H9 (cell line): ENCODE measurements at regions not wholly inside any gene's neighbourhood (a gene's known extent, or its start where the extent isn't known, plus 50 kb on each side); places are given as distances from the start of the nearest gene placed in this dataset.

Experiments
- DNase-seq: peaks from one replicate; pipeline ENCODE4 v3.0.0-alpha.2; 2017
- H2AFZ ChIP-seq: one replicate; pipeline ENCODE4 v1.6.1; 2013; ENCODE audit warnings: mild to moderate bottlenecking, low read length, control low read depth, moderate library complexity
- H2AK5ac ChIP-seq: 2 replicates; pipeline ENCODE4 v1.6.1; 2013; ENCODE audit warnings: low read length, control low read depth, mixed read lengths; ENCODE audit not compliant: insufficient read length
- H2BK120ac ChIP-seq: one replicate; pipeline ENCODE4 v1.6.1; 2013; ENCODE audit warnings: low read depth, mild to moderate bottlenecking, low read length, control low read depth, inconsistent platforms; ENCODE audit not compliant: poor library complexity, severe bottlenecking
- H2BK12ac ChIP-seq: 2 replicates; pipeline ENCODE4 v1.6.1; 2013; ENCODE audit warnings: low read length, control low read depth, mixed read lengths, low read depth; ENCODE audit not compliant: insufficient read length
- H2BK15ac ChIP-seq: 2 replicates; pipeline ENCODE4 v1.6.1; 2013; ENCODE audit warnings: low read depth, low read length, control low read depth
- H2BK20ac ChIP-seq: one replicate; pipeline ENCODE4 v1.6.1; 2013; ENCODE audit warnings: low read depth, mild to moderate bottlenecking, low read length, control low read depth, inconsistent platforms; ENCODE audit not compliant: poor library complexity, severe bottlenecking
- H2BK5ac ChIP-seq: 2 replicates; pipeline ENCODE4 v1.6.1; 2013; ENCODE audit warnings: low read length, control low read depth, mixed read lengths; ENCODE audit not compliant: insufficient read length
- H3K14ac ChIP-seq: 2 replicates; pipeline ENCODE4 v1.6.1; 2013; ENCODE audit warnings: low read length, control low read depth; ENCODE audit not compliant: insufficient read depth
- H3K18ac ChIP-seq: 2 replicates; pipeline ENCODE4 v1.6.1; 2013; ENCODE audit warnings: low read depth, mild to moderate bottlenecking, mixed read lengths, low read length, control low read depth; ENCODE audit not compliant: insufficient read length
- H3K23ac ChIP-seq: 2 replicates; pipeline ENCODE4 v1.6.1; 2013; ENCODE audit warnings: low read length, control low read depth, mixed read lengths, low read depth; ENCODE audit not compliant: insufficient read length
- H3K23me2 ChIP-seq: 2 replicates; pipeline ENCODE4 v1.6.1; 2013; ENCODE audit warnings: low read depth, mild to moderate bottlenecking, mixed read lengths, low read length, control low read depth; ENCODE audit not compliant: insufficient read length, poor library complexity, severe bottlenecking
- H3K27ac ChIP-seq: 2 replicates; pipeline ENCODE4 v1.5.1; 2013; ENCODE audit warnings: low read length, control low read depth, mixed read lengths, low read depth; ENCODE audit not compliant: insufficient read length
- H3K27me3 ChIP-seq: 2 replicates; pipeline ENCODE4 v1.6.1; 2013; ENCODE audit warnings: low read length, control low read depth, inconsistent platforms; ENCODE audit not compliant: insufficient read depth
- H3K4ac ChIP-seq: 2 replicates; pipeline ENCODE4 v1.6.1; 2013; ENCODE audit warnings: low read depth, mild to moderate bottlenecking, control low read depth, inconsistent platforms, low read length, moderate library complexity
- H3K4me1 ChIP-seq: 2 replicates; pipeline ENCODE4 v1.6.1; 2013; ENCODE audit warnings: low read length, control low read depth, inconsistent platforms; ENCODE audit not compliant: insufficient read depth
- H3K4me2 ChIP-seq: 2 replicates; pipeline ENCODE4 v1.6.1; 2013; ENCODE audit warnings: low read length, control low read depth, mixed read lengths; ENCODE audit not compliant: insufficient read length, insufficient read depth
- H3K56ac ChIP-seq: 2 replicates; pipeline ENCODE4 v1.6.1; 2013; ENCODE audit warnings: low read depth, mild to moderate bottlenecking, mixed read lengths, low read length, control low read depth; ENCODE audit not compliant: insufficient read length
- H3K79me1 ChIP-seq: 2 replicates; pipeline ENCODE4 v1.6.1; 2013; ENCODE audit warnings: low read depth, mild to moderate bottlenecking, moderate library complexity, low read length, control low read depth, inconsistent platforms; ENCODE audit not compliant: insufficient read depth, poor library complexity, severe bottlenecking
- H3K79me2 ChIP-seq: 2 replicates; pipeline ENCODE4 v1.6.1; 2013; ENCODE audit warnings: low read length, control low read depth, inconsistent platforms; ENCODE audit not compliant: insufficient read depth
- H3K9ac ChIP-seq: 2 replicates; pipeline ENCODE4 v1.6.1; 2013; ENCODE audit warnings: low read length, control low read depth, mixed read lengths; ENCODE audit not compliant: insufficient read length; ENCODE audit errors: extremely low read depth
- H3K9me3 ChIP-seq: one replicate; pipeline ENCODE4 v1.6.1; 2013; ENCODE audit warnings: low read depth, low read length, inconsistent platforms; ENCODE audit not compliant: control insufficient read depth
- H3T11ph ChIP-seq: one replicate; pipeline ENCODE4 v1.6.1; 2013; ENCODE audit warnings: mild to moderate bottlenecking, low read length, control low read depth, inconsistent platforms
- H4K20me1 ChIP-seq: one replicate; pipeline ENCODE4 v1.6.1; 2013; ENCODE audit not compliant: control insufficient read depth, insufficient read length, insufficient read depth
- H4K5ac ChIP-seq: 2 replicates; pipeline ENCODE4 v1.6.1; 2013; ENCODE audit warnings: low read depth, mild to moderate bottlenecking, mixed read lengths, low read length, control low read depth; ENCODE audit not compliant: insufficient read length
- H4K8ac ChIP-seq: replicated peaks from 2 replicates; pipeline ENCODE4 v1.6.1; 2013; ENCODE audit warnings: low read length, control low read depth, mixed read lengths, low read depth; ENCODE audit not compliant: insufficient read length
- H4K91ac ChIP-seq: 2 replicates; pipeline ENCODE4 v1.6.1; 2013; ENCODE audit warnings: low read depth, mild to moderate bottlenecking, moderate library complexity, mixed read lengths, low read length, control low read depth; ENCODE audit not compliant: insufficient read length
- H3K27ac Mint-ChIP-seq, 3 experiments: 2 replicates in 2 of 3; 3 replicates in 1 of 3; pipeline ENCODE4 v1.8.0; 2020 to 2021; ENCODE audit warnings: mixed read lengths in 3 of 3, mild to moderate bottlenecking in 1 of 3, moderate library complexity in 1 of 3
- H3K27me3 Mint-ChIP-seq: 2 replicates; pipeline ENCODE4 v1.8.0; 2021; ENCODE audit warnings: low read depth, mild to moderate bottlenecking, moderate library complexity, mixed read lengths
- H3K36me3 Mint-ChIP-seq, 3 experiments: 2 replicates in 2 of 3; 3 replicates in 1 of 3; pipeline ENCODE4 v1.8.0; 2020 to 2021; ENCODE audit warnings: low read depth in 3 of 3, mixed read lengths in 3 of 3; ENCODE audit not compliant: insufficient read depth in 1 of 3
- H3K4me1 Mint-ChIP-seq, 2 experiments: 2 replicates each; pipeline ENCODE4 v1.8.0; 2020; ENCODE audit warnings: mixed read lengths in 2 of 2
- H3K4me3 Mint-ChIP-seq, 2 experiments: 2 replicates in 1 of 2; 3 replicates in 1 of 2; pipeline ENCODE4 v1.8.0; 2020 to 2021; ENCODE audit warnings: mild to moderate bottlenecking in 2 of 2, mixed read lengths in 2 of 2, moderate library complexity in 1 of 2
- H3K9me3 Mint-ChIP-seq, 2 experiments: 2 replicates in 1 of 2; 3 replicates in 1 of 2; pipeline ENCODE4 v1.8.0; 2020; ENCODE audit warnings: mild to moderate bottlenecking in 2 of 2, mixed read lengths in 2 of 2, moderate library complexity in 1 of 2
- CTCF ChIP-seq: fragments of 200-600 bp; sonication (generic); conservative IDR thresholded peaks from 3 replicates; pipeline ENCODE4 v1.8.0; 2021; ENCODE audit warnings: antibody characterized with exemption, mild to moderate bottlenecking
- WGBS: extraction: QIAGEN DNeasy Blood & Tissue Kit; methylation state at CpG from one replicate; pipeline ENCODE4 v1.1.7; 2013; ENCODE audit warnings: missing lambda C conversion rate, low lambda C conversion rate, mixed read lengths; ENCODE audit not compliant: insufficient read length; ENCODE audit errors: extremely low coverage; 5-methylcytosine and 5-hydroxymethylcytosine counted together

GRCh38 chr10:46226900-46227558 is 59.8 kb upstream of the ANTXRL start:
- H3K56ac ChIP-seq, result no peak overlapping the region
- H3K9me3 ChIP-seq, result no peaks in the 10 kb centered on the region
- H3K18ac ChIP-seq, result no peak overlapping the region
- H2BK12ac ChIP-seq, result no peak overlapping the region
- no peak overlapping the region for H2BK120ac ChIP-seq
- H3K79me1 ChIP-seq, result no peaks in the 10 kb centered on the region
- no peak overlapping the region for H4K91ac ChIP-seq
- no peak overlapping the region for H3K4ac ChIP-seq
- H3K4me1 ChIP-seq, result no peaks in the 10 kb centered on the region
- no peak overlapping the region for H4K5ac ChIP-seq
- DNase-seq, result peak; percentile 12
- H3K36me3 Mint-ChIP-seq, result no peaks in the 10 kb centered on the region; a peak in 2 of 7 replicates
- no peaks in the 10 kb centered on the region for H3K23me2 ChIP-seq
- no peak overlapping the region for H2AK5ac ChIP-seq
- no peaks in the 10 kb centered on the region for H3K27me3 Mint-ChIP-seq
- H2BK5ac ChIP-seq, result no peak overlapping the region
- H4K20me1 ChIP-seq, result no peaks in the 10 kb centered on the region
- no peak for TF ChIP-seq CTCF
- no peak overlapping the region for H3K4me3 Mint-ChIP-seq
- no peak overlapping the region for H2BK15ac ChIP-seq
- no peak overlapping the region for H3K27ac ChIP-seq
- H3K79me2 ChIP-seq, result no peaks in the 10 kb centered on the region
- no peak overlapping the region for H3T11ph ChIP-seq
- no peak overlapping the region for H2BK20ac ChIP-seq
- H3K27ac Mint-ChIP-seq, result no peak overlapping the region
- no peaks in the 10 kb centered on the region for H3K27me3 ChIP-seq
- H3K23ac ChIP-seq, result no peak overlapping the region
- H3K4me1 Mint-ChIP-seq, result peaks cover 7 to 10% of the 10 kb centered on the region in 2 experiments; a peak in 1 of 4 replicates
- H3K14ac ChIP-seq, result no peak overlapping the region
- H3K4me2 ChIP-seq, result no peak overlapping the region
- whole genome bisulfite sequencing, result no CpG with 5 or more reads among the region's 7 CpGs
- H3K9ac ChIP-seq, result no peak overlapping the region
- H3K9me3 Mint-ChIP-seq, result no peaks in the 10 kb centered on the region; a peak in 2 of 5 replicates
- no peak overlapping the region for H2AFZ ChIP-seq
- H4K8ac ChIP-seq, result no peak overlapping the region
